ENCODE measurements at regions not wholly inside any gene's neighbourhood (a gene's known extent, or its start where the extent isn't known, plus 50 kb on each side); places are given as distances from the start of the nearest gene placed in this dataset.

GRCh38 chr6:3911614-3912336 is 62.6 kb downstream of the FAM50B start:
- TF ChIP-seq CTCF (optimal IDR thresholded peaks at IDR 0.05 in 1 of 3, IDR thresholded peaks at IDR 0.05 in 1 of 3, conservative IDR thresholded peaks at IDR 0.05 in 1 of 3; ENCODE audit: extremely low read depth in 1 of 3, insufficient read depth in 2 of 3, low read length in 3 of 3) (no peak), EZH2 (IDR thresholded peaks at IDR 0.05; ENCODE audit: low read length) (no peak)
